ENCODE measurements at regions not wholly inside any gene's neighbourhood (a gene's known extent, or its start where the extent isn't known, plus 50 kb on each side); places are given as distances from the start of the nearest gene placed in this dataset.

- CTCF ChIA-PET, result no interaction called here
- no peak for DNase-seq
- intact Hi-C loops (cut with micrococcal nuclease), result no loop called here
- H3K27me3 Mint-ChIP-seq (ENCODE audit: low read depth), result peaks cover 27% of the 10 kb centered on the region
- H3K4me3 Mint-ChIP-seq, result no peak overlapping the region
- no peaks in the 10 kb centered on the region for H3K36me3 Mint-ChIP-seq (ENCODE audit: low read depth)
- peaks cover 3% of the 10 kb centered on the region for H3K4me1 Mint-ChIP-seq (ENCODE audit: low read depth)
- no peak overlapping the region for H3K27ac Mint-ChIP-seq
- H3K9me3 Mint-ChIP-seq, result no peaks in the 10 kb centered on the region
These were observed 95.4 kb downstream of the ZNF621 start for GRCh38 chr3:40620151-40620550.

GRCh38 chr3:40621252-40621651 is 96.5 kb downstream of the ZNF621 start:
- H3K27ac Mint-ChIP-seq, result no peak overlapping the region
- H3K4me1 Mint-ChIP-seq (ENCODE audit: low read depth), result no peaks in the 10 kb centered on the region
- H3K27me3 Mint-ChIP-seq (ENCODE audit: low read depth), result peaks cover 21% of the 10 kb centered on the region
- H3K36me3 Mint-ChIP-seq (ENCODE audit: low read depth), result no peaks in the 10 kb centered on the region
- no peak for DNase-seq
- H3K4me3 Mint-ChIP-seq, result no peak overlapping the region
- H3K9me3 Mint-ChIP-seq, result no peaks in the 10 kb centered on the region
- intact Hi-C loops (cut with micrococcal nuclease), result no loop called here
- CTCF ChIA-PET, result no interaction called here

- no peaks in the 10 kb centered on the region for H3K4me1 Mint-ChIP-seq (ENCODE audit: low read depth)
- CTCF ChIA-PET, result no interaction called here
These were observed 98.8 kb downstream of the ZNF621 start for GRCh38 chr3:40623567-40623966.

GRCh38 chr3:40624189-40624769 is 99.5 kb downstream of the ZNF621 start:
- H3K27me3 Mint-ChIP-seq (ENCODE audit: low read depth), result peaks cover 13% of the 10 kb centered on the region
- no peaks in the 10 kb centered on the region for H3K4me1 Mint-ChIP-seq (ENCODE audit: low read depth)
- intact Hi-C loops (cut with micrococcal nuclease), result no loop called here
- no peak overlapping the region for H3K4me3 Mint-ChIP-seq
- H3K9me3 Mint-ChIP-seq, result peaks cover 7% of the 10 kb centered on the region
- CTCF ChIA-PET, result no interaction called here
- DNase-seq, result no peak
- no peak overlapping the region for H3K27ac Mint-ChIP-seq
- H3K36me3 Mint-ChIP-seq (ENCODE audit: low read depth), result peaks cover 4% of the 10 kb centered on the region

More at GRCh38 chr3:40623567-40623966, 98.8 kb downstream of the ZNF621 start:
- Mint-ChIP-seq H3K9me3 (peaks cover 3% of the 10 kb centered on the region), H3K4me3 (no peak overlapping the region), H3K27ac (no peak overlapping the region), H3K27me3 (ENCODE audit: low read depth) (peaks cover 12% of the 10 kb centered on the region), H3K36me3 (ENCODE audit: low read depth) (peaks cover under 1% of the 10 kb centered on the region)
- DNase-seq, result peak; percentile 14
- intact Hi-C loops (cut with micrococcal nuclease), result no loop called here

GRCh38 chr3:40627095-40627494 is 102.3 kb downstream of the ZNF621 start:
- intact Hi-C loops (cut with micrococcal nuclease), result no loop called here
- peaks cover 7% of the 10 kb centered on the region for H3K9me3 Mint-ChIP-seq
- H3K4me3 Mint-ChIP-seq, result no peak overlapping the region
- CTCF ChIA-PET, result no interaction called here
- H3K36me3 Mint-ChIP-seq (ENCODE audit: low read depth), result peaks cover 4% of the 10 kb centered on the region
- DNase-seq, result no peak
- H3K27ac Mint-ChIP-seq, result no peak overlapping the region
- no peaks in the 10 kb centered on the region for H3K4me1 Mint-ChIP-seq (ENCODE audit: low read depth)
- H3K27me3 Mint-ChIP-seq (ENCODE audit: low read depth), result peaks cover 20% of the 10 kb centered on the region

GRCh38 chr3:40628984-40629383 is 104.2 kb downstream of the ZNF621 start:
- H3K27ac Mint-ChIP-seq, result no peak overlapping the region
- no peak for DNase-seq
- intact Hi-C loops (cut with micrococcal nuclease), result no loop called here
- no peaks in the 10 kb centered on the region for H3K4me1 Mint-ChIP-seq (ENCODE audit: low read depth)
- H3K4me3 Mint-ChIP-seq, result no peak overlapping the region
- H3K36me3 Mint-ChIP-seq (ENCODE audit: low read depth), result peaks cover 4% of the 10 kb centered on the region
- CTCF ChIA-PET, result no interaction called here
- H3K9me3 Mint-ChIP-seq, result peaks cover 12% of the 10 kb centered on the region
- peaks cover 25% of the 10 kb centered on the region for H3K27me3 Mint-ChIP-seq (ENCODE audit: low read depth)

GRCh38 chr3:40631341-40631995 is 106.7 kb downstream of the ZNF621 start:
- intact Hi-C loops (cut with micrococcal nuclease), result no loop called here
- H3K4me3 Mint-ChIP-seq, result no peak overlapping the region
- peaks cover 4% of the 10 kb centered on the region for H3K36me3 Mint-ChIP-seq (ENCODE audit: low read depth)
- CTCF ChIA-PET, result interaction anchor here (1.0 kb wide), 1 partner anchor 47 kb away, joined by 3 read pairs; no protein-coding TSS in a partner anchor
- peaks cover 12% of the 10 kb centered on the region for H3K9me3 Mint-ChIP-seq
- no peak overlapping the region for H3K27ac Mint-ChIP-seq
- peaks cover 25% of the 10 kb centered on the region for H3K27me3 Mint-ChIP-seq (ENCODE audit: low read depth)
- DNase-seq, result no peak
- no peaks in the 10 kb centered on the region for H3K4me1 Mint-ChIP-seq (ENCODE audit: low read depth)

- Mint-ChIP-seq H3K4me3 (no peak overlapping the region), H3K4me1 (ENCODE audit: low read depth) (no peaks in the 10 kb centered on the region), H3K9me3 (no peaks in the 10 kb centered on the region), H3K27ac (no peak overlapping the region), H3K27me3 (ENCODE audit: low read depth) (peaks cover 8% of the 10 kb centered on the region), H3K36me3 (ENCODE audit: low read depth) (no peaks in the 10 kb centered on the region)
- CTCF ChIA-PET, result no interaction called here
- DNase-seq, result no peak
- intact Hi-C loops (cut with micrococcal nuclease), result no loop called here
These were observed 113.1 kb downstream of the ZNF621 start for GRCh38 chr3:40637906-40638305.

GRCh38 chr3:40639006-40639405 is 114.2 kb downstream of the ZNF621 start:
- no peak for DNase-seq
- H3K4me1 Mint-ChIP-seq (ENCODE audit: low read depth), result no peaks in the 10 kb centered on the region
- H3K36me3 Mint-ChIP-seq (ENCODE audit: low read depth), result no peaks in the 10 kb centered on the region
- no peak overlapping the region for H3K4me3 Mint-ChIP-seq
- intact Hi-C loops (cut with micrococcal nuclease), result no loop called here
- H3K27me3 Mint-ChIP-seq (ENCODE audit: low read depth), result peaks cover 6% of the 10 kb centered on the region
- no peak overlapping the region for H3K27ac Mint-ChIP-seq
- CTCF ChIA-PET, result no interaction called here
- no peaks in the 10 kb centered on the region for H3K9me3 Mint-ChIP-seq

GRCh38 chr3:40642812-40643211 is 118.1 kb downstream of the ZNF621 start:
- DNase-seq, result no peak
- Mint-ChIP-seq H3K9me3 (no peaks in the 10 kb centered on the region), H3K36me3 (ENCODE audit: low read depth) (no peaks in the 10 kb centered on the region), H3K27ac (no peak overlapping the region), H3K27me3 (ENCODE audit: low read depth) (peaks cover 4% of the 10 kb centered on the region), H3K4me1 (ENCODE audit: low read depth) (no peaks in the 10 kb centered on the region), H3K4me3 (no peak overlapping the region)
- intact Hi-C loops (cut with micrococcal nuclease), result no loop called here
- CTCF ChIA-PET, result interaction anchor here (1.4 kb wide), 1 partner anchor 17 kb away, joined by 3 read pairs; no protein-coding TSS in a partner anchor

GRCh38 chr3:40645883-40646282 is 121.1 kb downstream of the ZNF621 start:
- Mint-ChIP-seq H3K27ac (no peak overlapping the region), H3K9me3 (no peaks in the 10 kb centered on the region), H3K36me3 (ENCODE audit: low read depth) (no peaks in the 10 kb centered on the region), H3K4me1 (ENCODE audit: low read depth) (no peaks in the 10 kb centered on the region), H3K27me3 (ENCODE audit: low read depth) (peaks cover 4% of the 10 kb centered on the region), H3K4me3 (no peak overlapping the region)
- intact Hi-C loops (cut with micrococcal nuclease), result no loop called here
- CTCF ChIA-PET, result no interaction called here
- DNase-seq, result no peak

- no peak for DNase-seq
- Mint-ChIP-seq H3K27me3 (ENCODE audit: low read depth) (peaks cover 2% of the 10 kb centered on the region), H3K4me3 (no peak overlapping the region), H3K4me1 (ENCODE audit: low read depth) (no peaks in the 10 kb centered on the region), H3K9me3 (no peaks in the 10 kb centered on the region), H3K36me3 (ENCODE audit: low read depth) (no peaks in the 10 kb centered on the region), H3K27ac (no peak overlapping the region)
- CTCF ChIA-PET, result interaction anchor here (1.0 to 1.3 kb wide), 3 partner anchors 46 to 68 kb away, joined by 3 to 4 read pairs (median 3); no protein-coding TSS in a partner anchor
- intact Hi-C loops (cut with micrococcal nuclease), result no loop called here
These were observed 124.6 kb downstream of the ZNF621 start for GRCh38 chr3:40649346-40649745.

- Mint-ChIP-seq H3K27me3 (ENCODE audit: low read depth) (no peaks in the 10 kb centered on the region), H3K9me3 (no peaks in the 10 kb centered on the region), H3K4me3 (no peak overlapping the region), H3K4me1 (ENCODE audit: low read depth) (no peaks in the 10 kb centered on the region), H3K27ac (no peak overlapping the region), H3K36me3 (ENCODE audit: low read depth) (no peaks in the 10 kb centered on the region)
- DNase-seq, result no peak
- CTCF ChIA-PET, result no interaction called here
- intact Hi-C loops (cut with micrococcal nuclease), result no loop called here
These were observed 127.3 kb downstream of the ZNF621 start for GRCh38 chr3:40652072-40652471.

Measured in activated naive CD4-positive, alpha-beta T cell treated with anti-CD3 and anti-CD28 coated beads for 36 hours (primary cell).